GM12874 (cell line): ENCODE measurements at regions not wholly inside any gene's neighbourhood (a gene's known extent, or its start where the extent isn't known, plus 50 kb on each side); places are given as distances from the start of the nearest gene placed in this dataset.

Experiments
- CTCF ChIP-seq: IDR thresholded peaks from 2 replicates; pipeline ENCODE4 v1.5.1; 2011; ENCODE audit warnings: low read depth, mild to moderate bottlenecking, control low read depth, low read length, moderate library complexity; ENCODE audit not compliant: insufficient read depth

- no peak for TF ChIP-seq CTCF
These were observed 268.1 kb upstream of the ISX start for GRCh38 chr22:34797826-34798225.

GRCh38 chr22:34798605-34799004 lies 267.4 kb upstream of the ISX start:
- no peak for TF ChIP-seq CTCF

GRCh38 chr22:34800260-34800980 lies 265.5 kb upstream of the ISX start:
- TF ChIP-seq CTCF, result no peak

GRCh38 chr22:34801221-34801620 lies 264.7 kb upstream of the ISX start:
- no peak for TF ChIP-seq CTCF

- TF ChIP-seq CTCF, result no peak
These were observed 261.9 kb upstream of the ISX start for GRCh38 chr22:34804091-34804490.

GRCh38 chr22:34804604-34805003 lies 261.4 kb upstream of the ISX start:
- no peak for TF ChIP-seq CTCF

- TF ChIP-seq CTCF, result no peak
These were observed 260.2 kb upstream of the ISX start for GRCh38 chr22:34805771-34806170.
